ENCODE measurements at regions not wholly inside any gene's neighbourhood (a gene's known extent, or its start where the extent isn't known, plus 50 kb on each side); places are given as distances from the start of the nearest gene placed in this dataset.
"Not testable (repeated sequence)": the region's sequence is repeated elsewhere in the genome, so short reads cannot be mapped to it uniquely, and the experiment has no call there.

DNA sequence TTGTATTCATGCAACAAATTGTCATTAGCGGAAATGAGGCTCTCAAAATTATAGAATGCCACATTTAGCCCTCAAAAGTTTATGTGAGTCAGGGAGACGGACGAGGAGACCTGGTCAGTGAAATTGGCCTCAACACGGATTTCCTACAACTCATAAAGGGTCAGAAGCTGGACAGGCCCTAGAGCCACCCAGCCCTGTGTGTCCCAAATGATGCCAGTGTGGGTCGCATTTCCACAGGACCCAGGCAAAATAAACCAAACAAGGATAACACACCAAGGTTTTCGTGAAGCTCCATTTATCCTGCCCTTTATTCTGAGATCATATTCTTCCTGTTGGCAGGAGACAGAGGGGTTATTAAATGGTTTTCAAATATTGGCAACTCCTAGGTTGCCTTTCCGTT is 72.0 kb upstream of the COL5A1 start:
- DNase-seq: no peak
- no peaks in the 10 kb centered on the region for H3K4me1 ChIP-seq (ENCODE audit: low read length)
- no peaks in the 10 kb centered on the region for H3K27me3 ChIP-seq (ENCODE audit: low read length)
- H3K36me3 ChIP-seq (ENCODE audit: insufficient read depth, low read length): no peaks in the 10 kb centered on the region
- no peaks in the 10 kb centered on the region for H3K9me2 ChIP-seq (replicated peaks; ENCODE audit: insufficient read depth, low read length)
- H4K20me1 ChIP-seq (ENCODE audit: insufficient read depth, low read depth, low read length): no peaks in the 10 kb centered on the region
- H3K9me3 ChIP-seq (ENCODE audit: low read length): no peaks in the 10 kb centered on the region
- no peak overlapping the region for H2AFZ ChIP-seq (ENCODE audit: low read length)
- H3K27ac ChIP-seq (ENCODE audit: low read length): no peak overlapping the region
- no peak overlapping the region for H3K9ac ChIP-seq (ENCODE audit: low read length)
- H3K4me2 ChIP-seq (ENCODE audit: low read depth, low read length, poor library complexity, severe bottlenecking): no peak overlapping the region
- no peaks in the 10 kb centered on the region for H3K79me2 ChIP-seq (ENCODE audit: low read length)
- H3K4me3 ChIP-seq (ENCODE audit: low read length): no peak overlapping the region

DNA sequence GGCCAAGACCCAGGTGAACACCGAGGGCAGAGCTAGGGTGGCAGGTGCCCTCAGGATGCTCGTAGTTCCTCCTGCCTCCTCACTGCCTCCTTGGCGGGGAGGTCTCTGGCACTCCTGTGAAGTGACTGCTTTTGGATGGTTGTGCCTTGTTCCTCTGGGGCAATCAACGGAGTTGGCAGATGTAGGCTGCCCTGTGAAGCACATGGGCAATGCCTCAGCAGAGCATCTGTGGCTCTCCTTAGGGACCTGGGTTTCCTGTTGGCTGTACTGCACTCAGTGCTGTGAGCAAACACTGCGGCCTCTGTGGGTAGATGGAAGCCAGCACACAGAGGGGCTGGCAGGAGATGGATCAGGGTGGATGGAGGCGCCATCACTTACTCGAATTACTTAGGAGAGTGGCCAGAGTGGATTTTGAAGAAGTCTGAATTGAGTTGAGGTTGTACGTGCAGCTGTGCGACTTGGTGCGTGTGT is 71.4 kb upstream of the COL5A1 start:
- no peak overlapping the region for H3K9ac ChIP-seq (ENCODE audit: low read length)
- no peaks in the 10 kb centered on the region for H4K20me1 ChIP-seq (ENCODE audit: insufficient read depth, low read depth, low read length)
- H2AFZ ChIP-seq (ENCODE audit: low read length): no peak overlapping the region
- H3K4me2 ChIP-seq (ENCODE audit: low read depth, low read length, poor library complexity, severe bottlenecking): no peak overlapping the region
- peak; percentile 44 for DNase-seq
- no peaks in the 10 kb centered on the region for H3K9me3 ChIP-seq (ENCODE audit: low read length)
- H3K4me3 ChIP-seq (ENCODE audit: low read length): no peak overlapping the region
- H3K79me2 ChIP-seq (ENCODE audit: low read length): no peaks in the 10 kb centered on the region
- no peak overlapping the region for H3K27ac ChIP-seq (ENCODE audit: low read length)
- no peaks in the 10 kb centered on the region for H3K27me3 ChIP-seq (ENCODE audit: low read length)
- H3K4me1 ChIP-seq (ENCODE audit: low read length): no peaks in the 10 kb centered on the region
- H3K9me2 ChIP-seq (replicated peaks; ENCODE audit: insufficient read depth, low read length): no peaks in the 10 kb centered on the region
- no peaks in the 10 kb centered on the region for H3K36me3 ChIP-seq (ENCODE audit: insufficient read depth, low read length)

DNA sequence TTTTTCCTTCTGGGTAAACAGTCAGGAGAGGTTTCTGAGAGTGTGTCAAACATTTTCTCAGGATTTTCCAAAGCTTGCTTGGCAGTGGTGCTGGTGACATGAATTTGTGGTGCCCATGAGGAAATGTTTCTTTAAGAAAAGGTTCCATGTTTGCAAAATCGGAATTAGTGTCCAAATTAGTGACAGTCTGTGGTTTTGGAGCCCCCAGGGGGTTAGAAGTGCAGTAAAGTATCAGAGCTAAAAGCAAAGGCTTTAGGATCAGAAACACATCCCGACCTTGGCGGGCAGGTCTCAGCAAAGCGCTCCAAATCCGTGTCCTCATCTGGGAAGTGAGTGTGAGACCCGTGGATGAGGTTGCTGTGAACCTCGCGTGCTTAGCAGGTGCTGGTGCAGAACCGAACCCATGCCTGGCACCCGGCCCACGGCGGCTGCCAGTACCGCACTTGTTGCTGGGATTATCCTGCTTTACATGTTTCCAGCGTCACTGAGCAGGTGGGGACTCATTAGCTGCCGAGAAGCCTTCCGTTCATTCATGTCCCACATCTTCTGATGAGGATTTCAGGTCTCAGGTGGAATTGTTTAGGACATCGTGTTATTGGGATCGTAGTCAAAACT is 70.8 kb upstream of the COL5A1 start:
- Histone ChIP-seq H3K27me3 (ENCODE audit: low read length) (no peaks in the 10 kb centered on the region), H3K4me1 (ENCODE audit: low read length) (no peaks in the 10 kb centered on the region)
- DNase-seq: no peak

DNA sequence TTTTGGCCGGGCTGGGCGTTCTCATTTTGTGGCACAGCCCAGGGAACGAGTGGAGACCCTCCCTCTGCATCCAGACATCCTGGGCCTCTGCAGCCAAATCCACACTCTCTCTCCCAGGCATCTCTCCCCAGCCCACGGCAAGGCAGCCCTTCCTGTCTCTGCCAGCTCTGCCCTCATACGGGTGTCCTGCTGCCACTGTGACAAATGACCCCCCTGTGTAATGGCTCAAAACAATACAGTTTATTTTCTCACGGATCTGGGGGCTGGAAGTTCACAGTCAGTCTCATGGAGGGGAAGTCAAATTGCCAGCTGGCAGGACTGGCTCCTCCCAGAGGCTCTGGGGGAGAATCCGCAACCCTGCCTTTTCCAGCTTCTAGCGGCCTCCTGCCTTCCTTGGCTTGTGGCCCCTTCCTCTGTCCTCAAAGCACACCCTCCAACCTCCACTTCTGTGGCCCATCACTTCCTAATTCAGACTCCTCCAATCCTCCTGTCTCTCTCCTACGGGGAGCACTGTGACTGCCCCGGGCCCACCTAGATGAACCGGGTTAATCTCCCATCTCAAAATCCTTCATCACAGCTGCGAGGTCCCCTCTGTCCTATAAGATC is 70.2 kb upstream of the COL5A1 start:
- Histone ChIP-seq H3K4me3 (ENCODE audit: low read length) (no peak overlapping the region), H3K9ac (ENCODE audit: low read length) (no peak overlapping the region), H3K27me3 (ENCODE audit: low read length) (no peaks in the 10 kb centered on the region), H3K79me2 (ENCODE audit: low read length) (no peaks in the 10 kb centered on the region), H2AFZ (ENCODE audit: low read length) (no peak overlapping the region), H3K4me2 (ENCODE audit: low read depth, low read length, poor library complexity, severe bottlenecking) (no peak overlapping the region), H3K9me3 (ENCODE audit: low read length) (no peaks in the 10 kb centered on the region), H3K9me2 (replicated peaks; ENCODE audit: insufficient read depth, low read length) (no peaks in the 10 kb centered on the region), H3K27ac (ENCODE audit: low read length) (no peak overlapping the region), H3K4me1 (ENCODE audit: low read length) (no peaks in the 10 kb centered on the region), H3K36me3 (ENCODE audit: insufficient read depth, low read length) (no peaks in the 10 kb centered on the region), H4K20me1 (ENCODE audit: insufficient read depth, low read depth, low read length) (no peaks in the 10 kb centered on the region)
- DNase-seq: no peak

More for the DNA sequence above, 70.8 kb upstream of the COL5A1 start:
- Histone ChIP-seq H3K9me2 (replicated peaks; ENCODE audit: insufficient read depth, low read length) (no peaks in the 10 kb centered on the region), H3K36me3 (ENCODE audit: insufficient read depth, low read length) (no peaks in the 10 kb centered on the region), H3K4me3 (ENCODE audit: low read length) (no peak overlapping the region), H3K79me2 (ENCODE audit: low read length) (no peaks in the 10 kb centered on the region), H3K9me3 (ENCODE audit: low read length) (no peaks in the 10 kb centered on the region), H3K4me2 (ENCODE audit: low read depth, low read length, poor library complexity, severe bottlenecking) (no peak overlapping the region), H2AFZ (ENCODE audit: low read length) (no peak overlapping the region), H4K20me1 (ENCODE audit: insufficient read depth, low read depth, low read length) (no peaks in the 10 kb centered on the region), H3K9ac (ENCODE audit: low read length) (no peak overlapping the region), H3K27ac (ENCODE audit: low read length) (no peak overlapping the region)

DNA sequence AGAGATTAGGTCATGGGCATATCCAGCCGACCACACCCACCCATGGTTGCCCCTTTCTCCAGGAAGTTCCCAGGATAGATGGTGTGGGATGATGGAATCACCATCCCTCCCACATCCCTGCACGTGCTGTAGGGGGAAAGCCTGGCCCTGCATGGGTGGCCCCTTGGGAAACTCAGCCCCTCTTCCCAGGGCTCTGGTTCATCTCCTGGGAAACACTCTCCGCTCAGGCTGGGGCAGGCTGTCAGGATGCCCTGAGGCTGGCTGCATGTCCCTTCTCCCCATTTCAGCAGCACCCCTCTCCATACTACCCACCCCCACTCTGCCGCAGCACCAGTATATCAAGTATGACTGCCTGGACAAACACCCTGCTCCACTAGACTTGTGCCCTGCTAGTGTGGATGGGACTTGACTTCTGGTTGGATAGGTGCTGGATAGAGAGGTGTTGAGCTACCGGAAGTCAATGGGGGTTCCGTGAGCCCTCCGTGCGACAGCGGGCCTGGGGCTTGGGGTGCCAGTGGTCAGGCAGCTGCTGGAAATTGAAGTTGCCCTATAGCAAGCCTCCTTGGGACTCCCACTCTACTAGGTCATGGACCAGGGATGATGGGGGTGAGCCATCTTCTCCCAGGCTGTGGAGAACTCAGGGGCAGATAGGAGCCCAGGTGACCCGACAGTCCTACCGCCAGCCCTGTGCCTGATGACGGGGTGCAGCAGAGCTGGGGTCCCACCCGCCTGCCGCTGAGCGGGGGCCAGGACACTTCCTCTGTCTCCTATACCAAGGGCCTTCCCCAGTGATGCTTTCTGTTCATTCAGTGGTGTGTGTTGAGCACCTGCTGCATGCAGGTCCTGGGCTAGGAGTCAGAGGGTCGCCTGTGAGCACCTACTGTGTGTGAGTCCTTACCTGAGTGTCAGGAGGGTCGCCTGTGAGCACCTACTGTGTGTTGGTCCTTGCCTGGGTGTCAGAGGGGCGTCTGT is 69.4 kb upstream of the COL5A1 start:
- Histone ChIP-seq H3K9me2 (replicated peaks; ENCODE audit: insufficient read depth, low read length) (no peaks in the 10 kb centered on the region), H2AFZ (ENCODE audit: low read length) (no peak overlapping the region), H3K9me3 (ENCODE audit: low read length) (no peaks in the 10 kb centered on the region), H3K79me2 (ENCODE audit: low read length) (no peaks in the 10 kb centered on the region), H3K36me3 (ENCODE audit: insufficient read depth, low read length) (no peaks in the 10 kb centered on the region), H3K4me3 (ENCODE audit: low read length) (no peak overlapping the region), H4K20me1 (ENCODE audit: insufficient read depth, low read depth, low read length) (no peaks in the 10 kb centered on the region), H3K27ac (ENCODE audit: low read length) (no peak overlapping the region), H3K9ac (ENCODE audit: low read length) (no peak overlapping the region), H3K4me2 (ENCODE audit: low read depth, low read length, poor library complexity, severe bottlenecking) (no peak overlapping the region), H3K4me1 (ENCODE audit: low read length) (no peaks in the 10 kb centered on the region), H3K27me3 (ENCODE audit: low read length) (no peaks in the 10 kb centered on the region)
- no peak for DNase-seq

DNA sequence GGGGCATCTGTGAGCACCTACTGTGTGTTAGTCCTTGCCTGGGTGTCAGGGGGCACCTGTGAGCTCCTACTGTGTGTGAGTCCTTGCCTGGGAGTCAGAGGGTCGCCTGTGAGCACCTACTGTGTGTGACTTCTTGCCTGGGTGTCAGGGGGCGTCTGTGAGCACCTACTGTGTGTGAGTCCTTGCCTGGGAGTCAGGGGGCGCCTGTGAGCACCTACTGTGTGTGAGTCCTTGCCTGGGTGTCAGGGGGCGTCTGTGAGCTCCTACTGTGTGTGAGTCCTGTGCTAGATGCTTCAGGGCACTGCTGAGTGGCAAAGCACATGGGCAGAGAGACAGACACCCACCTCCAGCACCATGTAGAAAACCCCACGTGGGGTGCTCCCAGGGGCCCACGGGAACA is 66.9 kb upstream of the COL5A1 start:
- H3K9ac ChIP-seq (ENCODE audit: low read length); H3K4me3 ChIP-seq (ENCODE audit: low read length); H2AFZ ChIP-seq (ENCODE audit: low read length); H4K20me1 ChIP-seq (ENCODE audit: insufficient read depth, low read depth, low read length); H3K27me3 ChIP-seq (ENCODE audit: low read length); H3K9me3 ChIP-seq (ENCODE audit: low read length); H3K4me2 ChIP-seq (ENCODE audit: low read depth, low read length, poor library complexity, severe bottlenecking); H3K4me1 ChIP-seq (ENCODE audit: low read length); DNase-seq; H3K9me2 ChIP-seq (replicated peaks; ENCODE audit: insufficient read depth, low read length); H3K27ac ChIP-seq (ENCODE audit: low read length); H3K79me2 ChIP-seq (ENCODE audit: low read length); H3K36me3 ChIP-seq (ENCODE audit: insufficient read depth, low read length): not testable (repeated sequence)

DNA sequence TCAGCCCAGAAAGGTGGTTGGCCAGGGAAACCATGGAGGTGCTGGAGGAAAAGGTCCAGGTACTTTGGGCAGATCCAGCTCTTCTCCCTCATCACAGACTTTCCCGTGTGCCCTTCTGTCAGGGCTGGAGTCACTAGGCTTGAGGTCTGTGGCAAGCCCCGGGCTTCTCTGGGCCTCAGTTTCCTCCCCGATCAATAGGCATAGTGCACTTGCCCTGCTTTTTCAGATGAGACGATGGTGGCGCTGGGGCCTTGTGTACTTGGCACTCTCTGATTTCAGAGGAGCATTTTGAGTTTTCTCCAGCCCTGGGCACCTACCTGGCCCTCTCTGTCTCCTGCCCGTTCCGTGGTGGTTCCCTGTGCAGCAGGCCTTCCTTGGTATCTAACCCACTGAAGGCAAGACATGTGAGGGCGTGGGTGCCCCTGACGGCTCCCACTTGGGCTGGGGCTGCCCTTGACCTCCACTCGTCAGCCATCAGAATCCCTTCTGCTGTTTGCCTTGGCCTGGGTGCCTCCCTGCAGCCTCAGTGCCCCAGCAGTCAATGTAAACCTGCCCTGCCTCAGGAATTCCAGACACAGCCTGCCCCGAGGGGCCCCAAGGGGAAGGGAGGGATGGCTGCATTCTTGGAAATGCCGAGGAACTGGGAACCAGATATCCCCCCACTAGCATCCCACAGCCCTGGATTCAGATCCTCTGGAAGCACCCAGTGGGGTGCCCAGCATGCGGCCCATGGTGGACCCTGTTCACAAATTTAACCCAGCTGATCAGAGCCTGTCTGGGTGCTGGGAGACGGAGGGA is 66.3 kb upstream of the COL5A1 start:
- H3K79me2 ChIP-seq (ENCODE audit: low read length): no peaks in the 10 kb centered on the region
- no peak overlapping the region for H3K27ac ChIP-seq (ENCODE audit: low read length)
- H3K9me2 ChIP-seq (replicated peaks; ENCODE audit: insufficient read depth, low read length): no peaks in the 10 kb centered on the region
- no peak for DNase-seq
- no peaks in the 10 kb centered on the region for H3K36me3 ChIP-seq (ENCODE audit: insufficient read depth, low read length)
- no peak overlapping the region for H3K4me3 ChIP-seq (ENCODE audit: low read length)
- H4K20me1 ChIP-seq (ENCODE audit: insufficient read depth, low read depth, low read length): no peaks in the 10 kb centered on the region
- no peaks in the 10 kb centered on the region for H3K9me3 ChIP-seq (ENCODE audit: low read length)
- no peak overlapping the region for H3K4me2 ChIP-seq (ENCODE audit: low read depth, low read length, poor library complexity, severe bottlenecking)
- no peak overlapping the region for H3K9ac ChIP-seq (ENCODE audit: low read length)
- no peaks in the 10 kb centered on the region for H3K27me3 ChIP-seq (ENCODE audit: low read length)
- H2AFZ ChIP-seq (ENCODE audit: low read length): no peak overlapping the region
- H3K4me1 ChIP-seq (ENCODE audit: low read length): no peaks in the 10 kb centered on the region

- no peak overlapping the region for H3K4me2 ChIP-seq (ENCODE audit: low read depth, low read length, poor library complexity, severe bottlenecking)
- no peaks in the 10 kb centered on the region for H3K36me3 ChIP-seq (ENCODE audit: insufficient read depth, low read length)
- no peak overlapping the region for H3K27ac ChIP-seq (ENCODE audit: low read length)
These were observed 65.8 kb upstream of the COL5A1 start for GRCh38 chr9:134575901-134576176.

More at GRCh38 chr9:134575901-134576176, 65.8 kb upstream of the COL5A1 start:
- H3K27me3 ChIP-seq (ENCODE audit: low read length): no peaks in the 10 kb centered on the region
- no peaks in the 10 kb centered on the region for H3K9me3 ChIP-seq (ENCODE audit: low read length)
- no peaks in the 10 kb centered on the region for H3K9me2 ChIP-seq (replicated peaks; ENCODE audit: insufficient read depth, low read length)
- no peaks in the 10 kb centered on the region for H4K20me1 ChIP-seq (ENCODE audit: insufficient read depth, low read depth, low read length)
- no peak overlapping the region for H3K4me3 ChIP-seq (ENCODE audit: low read length)
- no peaks in the 10 kb centered on the region for H3K79me2 ChIP-seq (ENCODE audit: low read length)
- no peak overlapping the region for H3K9ac ChIP-seq (ENCODE audit: low read length)
- DNase-seq: no peak
- H3K4me1 ChIP-seq (ENCODE audit: low read length): no peaks in the 10 kb centered on the region
- H2AFZ ChIP-seq (ENCODE audit: low read length): no peak overlapping the region

Measured in Karpas-422 (cell line).